H1 (cell line): ENCODE measurements at regions not wholly inside any gene's neighbourhood (a gene's known extent, or its start where the extent isn't known, plus 50 kb on each side); places are given as distances from the start of the nearest gene placed in this dataset.

Experiments
- BRCA1 ChIP-seq: IDR thresholded peaks from 2 replicates; pipeline ENCODE4 v1.6.1; 2012; ENCODE audit warnings: low read depth, low read length, improper control_type of control experiment
- CBX8 ChIP-seq: fragments of 300-800, 300-1000 bp; sonication (generic); IDR thresholded peaks from 2 replicates; pipeline ENCODE4 v1.7.1; 2016; ENCODE audit warnings: low read depth, low read length, borderline replicate concordance
- CHD2 ChIP-seq: IDR thresholded peaks from 2 replicates; pipeline ENCODE4 v1.6.1; 2012; ENCODE audit warnings: low read length, improper control_type of control experiment
- FOSL1 ChIP-seq: IDR thresholded peaks from 2 replicates; pipeline ENCODE4 v1.6.1; 2011; ENCODE audit warnings: mild to moderate bottlenecking, low read depth, low read length, moderate library complexity; ENCODE audit not compliant: insufficient read depth
- KDM1A ChIP-seq: fragments of 200-600, 300-600 bp; sonication (generic); IDR thresholded peaks from 2 replicates; pipeline ENCODE4 v1.7.1; 2016; ENCODE audit warnings: mild to moderate bottlenecking, low read length, borderline replicate concordance
- YY1 ChIP-seq: IDR thresholded peaks from 2 replicates; pipeline ENCODE4 v1.6.1; 2011; ENCODE audit warnings: low read depth, mild to moderate bottlenecking, low read length

- no peak for TF ChIP-seq BRCA1
- TF ChIP-seq YY1, result no peak
- TF ChIP-seq KDM1A, result no peak
- no peak for TF ChIP-seq CHD2
- no peak for TF ChIP-seq CBX8
- no peak for TF ChIP-seq FOSL1
Observed at GRCh38 chr2:239895669-239896068, 129.5 kb downstream of the NDUFA10 start (continued).
